Keratinocyte (primary cell): ENCODE measurements at regions not wholly inside any gene's neighbourhood (a gene's known extent, or its start where the extent isn't known, plus 50 kb on each side); places are given as distances from the start of the nearest gene placed in this dataset.

ENCODE experiments used
- DNase-seq: peaks from one replicate; pipeline ENCODE4 v3.0.0-alpha.2; 2011; ENCODE audit warnings: low read depth, missing footprints, low spot score
- FAIRE-seq: peaks from 2 replicates; lab custom pipeline; 2011; peaks lifted over from hg19 to GRCh38; lab: Jason Lieb, UNC
- H2AFZ ChIP-seq: 2 replicates; pipeline ENCODE4 v1.6.0; 2012; ENCODE audit warnings: low read length, control low read depth, inconsistent platforms; ENCODE audit not compliant: control insufficient read depth
- H3K27ac ChIP-seq: 2 replicates; pipeline ENCODE4 v1.5.1; 2011; ENCODE audit warnings: low read length; ENCODE audit not compliant: control insufficient read depth, insufficient read depth
- H3K27me3 ChIP-seq: 3 replicates; pipeline ENCODE4 v1.6.0; 2011; ENCODE audit warnings: low read length; ENCODE audit not compliant: control insufficient read depth, insufficient read depth; ENCODE audit errors: extremely low read depth
- H3K36me3 ChIP-seq, 2 experiments: 2 replicates in 1 of 2; 3 replicates in 1 of 2; pipeline ENCODE4 v1.5.1; 2011; ENCODE audit warnings: low read length in 2 of 2, mild to moderate bottlenecking in 1 of 2; ENCODE audit not compliant: control insufficient read depth in 2 of 2, insufficient read depth in 2 of 2; ENCODE audit errors: extremely low read depth in 1 of 2
- H3K4me1 ChIP-seq: 3 replicates; pipeline ENCODE4 v1.5.1; 2011; ENCODE audit warnings: low read length; ENCODE audit not compliant: control insufficient read depth, insufficient read depth; ENCODE audit errors: extremely low read depth
- H3K4me2 ChIP-seq: 3 replicates; pipeline ENCODE4 v1.6.0; 2011; ENCODE audit warnings: low read depth, low read length; ENCODE audit not compliant: control insufficient read depth, insufficient read depth; ENCODE audit errors: extremely low read depth
- H3K4me3 ChIP-seq, 3 experiments: fragments of 200-600 bp in 1 of 3; sonication (generic) in 1 of 3; 2 replicates in 2 of 3; 3 replicates in 1 of 3; pipeline ENCODE4 v1.5.1; 2011 to 2016; ENCODE audit warnings: low read length in 3 of 3, mild to moderate bottlenecking in 3 of 3, control low read depth in 2 of 3, inconsistent platforms in 1 of 3, low read depth in 1 of 3, mixed read lengths in 1 of 3, mixed run types in 1 of 3, moderate library complexity in 1 of 3; ENCODE audit not compliant: control insufficient read depth in 2 of 3, insufficient read depth in 2 of 3; ENCODE audit errors: extremely low read depth in 1 of 3
- H3K79me2 ChIP-seq: 2 replicates; pipeline ENCODE4 v1.6.0; 2012; ENCODE audit warnings: low read length; ENCODE audit not compliant: control insufficient read depth, insufficient read depth
- H3K9ac ChIP-seq: 3 replicates; pipeline ENCODE4 v1.6.0; 2011; ENCODE audit warnings: low read length; ENCODE audit not compliant: control insufficient read depth, insufficient read depth; ENCODE audit errors: extremely low read depth
- H3K9me1 ChIP-seq: 3 replicates; pipeline ENCODE4 v1.6.0; 2011; ENCODE audit warnings: low read length; ENCODE audit not compliant: control insufficient read depth, insufficient read depth; ENCODE audit errors: extremely low read depth
- H3K9me3 ChIP-seq: 2 replicates; pipeline ENCODE4 v1.5.1; 2012; ENCODE audit warnings: low read depth, low read length; ENCODE audit not compliant: control insufficient read depth
- H4K20me1 ChIP-seq: 3 replicates; pipeline ENCODE4 v1.6.0; 2011; ENCODE audit warnings: low read length; ENCODE audit not compliant: control insufficient read depth, insufficient read depth; ENCODE audit errors: extremely low read depth
- EZH2 ChIP-seq: IDR thresholded peaks from one replicate; pipeline ENCODE4 v1.6.1; 2012; ENCODE audit warnings: inconsistent platforms, mild to moderate bottlenecking, low read length, moderate library complexity
- dilution Hi-C: fragments of 300-500 bp; cut with MboI; formaldehyde crosslinking; loops from one replicate; pipeline ENCODE4 v1.7.0; 2020; ENCODE audit warnings: low sequenced_read_pairs; ENCODE audit not compliant: extremely low pct_ligation_motif_present
- TF ChIP-seq, protein P1 (sequence below), 3 experiments: IDR thresholded peaks in 1 of 3; conservative IDR thresholded peaks in 1 of 3; optimal IDR thresholded peaks in 1 of 3; 2 replicates in 2 of 3; 3 replicates in 1 of 3; pipeline versions ENCODE3 to v1.5.1; 2011; ENCODE audit warnings: low read length in 3 of 3, mild to moderate bottlenecking in 3 of 3, moderate library complexity in 2 of 3, control low read depth in 1 of 3, inconsistent platforms in 1 of 3; ENCODE audit not compliant: insufficient read depth in 2 of 3; ENCODE audit errors: extremely low read depth in 1 of 3

DNA sequence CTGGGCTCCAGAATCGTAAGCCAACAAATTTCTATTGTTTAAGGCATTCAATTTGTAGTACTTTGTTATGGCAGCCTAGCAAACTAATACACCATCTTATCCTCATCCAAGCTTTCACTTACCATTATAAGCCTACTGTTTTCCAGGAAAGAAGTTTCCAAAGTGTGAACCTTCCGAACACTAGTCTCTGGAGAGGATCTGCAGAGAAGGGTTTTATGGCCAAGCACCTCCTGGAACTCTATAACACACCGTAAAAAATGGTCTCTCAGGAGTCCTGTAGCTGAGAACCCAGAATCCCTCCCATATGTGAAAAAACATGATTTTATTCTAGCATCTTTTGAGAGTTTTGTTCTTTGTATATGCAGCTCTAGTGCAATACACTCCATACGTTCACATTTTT is 142.1 kb downstream of the POSTN start:
- H3K36me3 ChIP-seq: no peaks in the 10 kb centered on the region
- no peak overlapping the region for H2AFZ ChIP-seq
- no peaks in the 10 kb centered on the region for H3K9me3 ChIP-seq
- H4K20me1 ChIP-seq: no peaks in the 10 kb centered on the region
- H3K4me3 ChIP-seq: no peak overlapping the region
- FAIRE-seq (no peak), DNase-seq (no peak)
- H3K4me2 ChIP-seq: no peak overlapping the region
- H3K79me2 ChIP-seq: no peaks in the 10 kb centered on the region
- no peak overlapping the region for H3K27ac ChIP-seq
- dilution Hi-C loops: no loop called here
- no peaks in the 10 kb centered on the region for H3K9me1 ChIP-seq
- TF ChIP-seq, protein P1, sequence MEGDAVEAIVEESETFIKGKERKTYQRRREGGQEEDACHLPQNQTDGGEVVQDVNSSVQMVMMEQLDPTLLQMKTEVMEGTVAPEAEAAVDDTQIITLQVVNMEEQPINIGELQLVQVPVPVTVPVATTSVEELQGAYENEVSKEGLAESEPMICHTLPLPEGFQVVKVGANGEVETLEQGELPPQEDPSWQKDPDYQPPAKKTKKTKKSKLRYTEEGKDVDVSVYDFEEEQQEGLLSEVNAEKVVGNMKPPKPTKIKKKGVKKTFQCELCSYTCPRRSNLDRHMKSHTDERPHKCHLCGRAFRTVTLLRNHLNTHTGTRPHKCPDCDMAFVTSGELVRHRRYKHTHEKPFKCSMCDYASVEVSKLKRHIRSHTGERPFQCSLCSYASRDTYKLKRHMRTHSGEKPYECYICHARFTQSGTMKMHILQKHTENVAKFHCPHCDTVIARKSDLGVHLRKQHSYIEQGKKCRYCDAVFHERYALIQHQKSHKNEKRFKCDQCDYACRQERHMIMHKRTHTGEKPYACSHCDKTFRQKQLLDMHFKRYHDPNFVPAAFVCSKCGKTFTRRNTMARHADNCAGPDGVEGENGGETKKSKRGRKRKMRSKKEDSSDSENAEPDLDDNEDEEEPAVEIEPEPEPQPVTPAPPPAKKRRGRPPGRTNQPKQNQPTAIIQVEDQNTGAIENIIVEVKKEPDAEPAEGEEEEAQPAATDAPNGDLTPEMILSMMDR (optimal IDR thresholded peaks at IDR 0.05 in 1 of 3, IDR thresholded peaks at IDR 0.05 in 1 of 3, conservative IDR thresholded peaks at IDR 0.05 in 1 of 3; ENCODE audit: extremely low read depth in 1 of 3, insufficient read depth in 2 of 3, low read length in 3 of 3): no peak
- no peak for TF ChIP-seq EZH2
- H3K27me3 ChIP-seq: no peaks in the 10 kb centered on the region
- no peak overlapping the region for H3K9ac ChIP-seq
- H3K4me1 ChIP-seq: peaks cover 5% of the 10 kb centered on the region

DNA sequence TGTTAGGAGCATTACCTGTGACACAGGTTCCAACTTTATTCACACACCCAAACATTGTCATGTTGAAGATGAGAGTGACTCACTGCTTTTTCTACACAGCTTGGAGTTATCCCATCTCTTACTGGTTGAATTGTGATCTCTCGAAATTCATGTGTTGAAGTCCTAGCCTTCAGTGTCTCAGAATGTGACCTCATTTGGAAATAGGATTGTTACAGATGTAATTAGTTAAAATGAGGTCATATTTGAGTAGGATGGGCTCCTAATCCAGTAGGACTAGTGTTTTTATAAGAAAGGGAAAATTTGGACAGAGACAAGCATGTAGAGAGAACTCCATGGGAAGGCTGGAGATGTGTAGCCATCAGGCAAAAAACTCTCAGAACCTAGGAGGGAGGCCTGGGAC is 142.5 kb downstream of the POSTN start:
- Histone ChIP-seq H3K9me1 (no peaks in the 10 kb centered on the region), H2AFZ (no peak overlapping the region), H3K9ac (no peak overlapping the region), H3K9me3 (no peaks in the 10 kb centered on the region), H3K4me3 (no peak overlapping the region), H4K20me1 (no peaks in the 10 kb centered on the region), H3K4me1 (peaks cover 5% of the 10 kb centered on the region), H3K79me2 (no peaks in the 10 kb centered on the region), H3K27ac (no peak overlapping the region), H3K4me2 (no peak overlapping the region), H3K27me3 (no peaks in the 10 kb centered on the region), H3K36me3 (no peaks in the 10 kb centered on the region)
- TF ChIP-seq, protein P1 (optimal IDR thresholded peaks at IDR 0.05 in 1 of 3, IDR thresholded peaks at IDR 0.05 in 1 of 3, conservative IDR thresholded peaks at IDR 0.05 in 1 of 3; ENCODE audit: extremely low read depth in 1 of 3, insufficient read depth in 2 of 3, low read length in 3 of 3): no peak
- no peak for TF ChIP-seq EZH2
- no peak for DNase-seq
- dilution Hi-C loops: no loop called here
- no peak for FAIRE-seq
